ENCODE measurements at regions not wholly inside any gene's neighbourhood (a gene's known extent, or its start where the extent isn't known, plus 50 kb on each side); places are given as distances from the start of the nearest gene placed in this dataset.

GRCh38 chr19:27868007-27868406, 1344.9 kb downstream of the UQCRFS1 start:
- Histone ChIP-seq H3K27ac (no peak overlapping the region), H3K4me2 (no peak overlapping the region), H3K9me3 (peaks cover 36% of the 10 kb centered on the region), H3K4me3 (no peak overlapping the region), H3K4me1 (no peaks in the 10 kb centered on the region)
- ATAC-seq (no peak), FAIRE-seq (peak; percentile 18), DNase-seq (ENCODE audit: low read depth in 1 of 2, low spot score in 1 of 2) (no peak)
- POLR2A ChIA-PET: no interaction called here
- no peak for TF ChIP-seq FOXS1 (CRISPR knock-in tag; IDR thresholded peaks at IDR 0.05)
- no peak for TF ChIP-seq JUNB (IDR thresholded peaks at IDR 0.05)
- no peak for TF ChIP-seq BCL3 (IDR thresholded peaks at IDR 0.05)
- no peak for TF ChIP-seq EHMT2 (IDR thresholded peaks at IDR 0.05; ENCODE audit: low read depth)
- no peak for TF ChIP-seq HMGXB4 (CRISPR knock-in tag; IDR thresholded peaks at IDR 0.05; ENCODE audit: borderline replicate concordance)
- TF ChIP-seq NFE2L2 (conservative IDR thresholded peaks at IDR 0.05; ENCODE audit: low read length): no peak
- no peak for TF ChIP-seq TFCP2L1 (CRISPR knock-in tag; IDR thresholded peaks at IDR 0.05)
- no peak for TF ChIP-seq CHD4 (IDR thresholded peaks at IDR 0.05; ENCODE audit: borderline replicate concordance)
- CTCF ChIA-PET: no interaction called here

GRCh38 chr19:27865927-27866777, 1346.8 kb downstream of the UQCRFS1 start:
- no peak for ATAC-seq
- ChIA-PET POLR2A (no interaction called here), CTCF (no interaction called here)
- no peak for DNase-seq (ENCODE audit: low read depth in 1 of 2, low spot score in 1 of 2)
- H3K4me2 ChIP-seq: no peak overlapping the region
- H3K4me3 ChIP-seq: no peak overlapping the region
- H3K9me3 ChIP-seq: peaks cover 44% of the 10 kb centered on the region
- H3K27ac ChIP-seq: no peak overlapping the region
- FAIRE-seq: no peak
- 8% methylated on average over 6 of the region's 6 CpGs for WGBS (ENCODE audit: missing lambda C conversion rate)
- no peak for TF ChIP-seq TP53 (CRISPR knock-in tag; IDR thresholded peaks at IDR 0.05)
- no peak for TF ChIP-seq ELK1 (IDR thresholded peaks at IDR 0.05; ENCODE audit: low read depth, low read length)
- no peak for TF ChIP-seq FOSL2 (IDR thresholded peaks at IDR 0.05)
- no peak for TF ChIP-seq FOSL2 (CRISPR knock-in tag; IDR thresholded peaks at IDR 0.05)
- no peak for TF ChIP-seq CBX2 (IDR thresholded peaks at IDR 0.05; ENCODE audit: borderline replicate concordance, low read depth)
- TF ChIP-seq EP300 (IDR thresholded peaks at IDR 0.05): no peak
- no peak for TF ChIP-seq TFCP2L1 (CRISPR knock-in tag; IDR thresholded peaks at IDR 0.05)
- TF ChIP-seq RNF2 (IDR thresholded peaks at IDR 0.05; ENCODE audit: borderline replicate concordance, low read depth): no peak
- TF ChIP-seq FOSB (CRISPR knock-in tag; IDR thresholded peaks at IDR 0.05): no peak
- no peak for TF ChIP-seq CEBPB (IDR thresholded peaks at IDR 0.05)
- no peaks in the 10 kb centered on the region for H3K4me1 ChIP-seq

- WGBS (ENCODE audit: missing lambda C conversion rate): 1% methylated on average over 8 of the region's 8 CpGs
- ATAC-seq (no peak), FAIRE-seq (no peak), DNase-seq (ENCODE audit: low read depth in 1 of 2, low spot score in 1 of 2) (no peak)
- Histone ChIP-seq H3K27ac (no peak overlapping the region), H3K4me2 (no peak overlapping the region), H3K4me1 (no peaks in the 10 kb centered on the region), H3K9me3 (peaks cover 43% of the 10 kb centered on the region), H3K4me3 (no peak overlapping the region)
- ChIA-PET CTCF (no interaction called here), POLR2A (no interaction called here)
- no peak for TF ChIP-seq CBX8 (IDR thresholded peaks at IDR 0.05)
- TF ChIP-seq POLR2AphosphoS2 (conservative IDR thresholded peaks at IDR 0.05; ENCODE audit: low read length): no peak
- TF ChIP-seq NPAS2 (CRISPR knock-in tag; IDR thresholded peaks at IDR 0.05; ENCODE audit: borderline replicate concordance): no peak
- TF ChIP-seq NFE2L2 (conservative IDR thresholded peaks at IDR 0.05; ENCODE audit: low read length): no peak
- TF ChIP-seq BCL3 (IDR thresholded peaks at IDR 0.05): no peak
- TF ChIP-seq ELK1 (IDR thresholded peaks at IDR 0.05; ENCODE audit: low read depth, low read length): no peak
- TF ChIP-seq MYC (IDR thresholded peaks at IDR 0.05; ENCODE audit: borderline replicate concordance, low read length): no peak
- TF ChIP-seq CEBPB (IDR thresholded peaks at IDR 0.05): no peak
- no peak for TF ChIP-seq REST (IDR thresholded peaks at IDR 0.05)
Observed at GRCh38 chr19:27861411-27861975, 1351.5 kb downstream of the UQCRFS1 start.

Data from A549 (cell line).